Caco-2 (cell line): ENCODE measurements at regions not wholly inside any gene's neighbourhood (a gene's known extent, or its start where the extent isn't known, plus 50 kb on each side); places are given as distances from the start of the nearest gene placed in this dataset.

Experiments
- BruUV-seq: library from RNA; stranded (reverse); fragments of 400-500 nt; replicated peaks from 2 replicates; lab custom pipeline; 2021; lab: Mats Ljungman, UMichigan
- CTCF ChIA-PET: fragments of 300-600 bp; sonication (Branson Sonifier 250); formaldehyde crosslinking; loops from one replicate; lab custom pipeline; 2022; ENCODE audit warnings: antibody characterized with exemption; lab: Charles Lee
- POLR2A ChIA-PET: fragments of 300-600 bp; sonication (Branson Sonifier 250); formaldehyde crosslinking; loops from one replicate; lab custom pipeline; 2022; ENCODE audit warnings: antibody characterized with exemption; lab: Charles Lee
- DNase-seq, 2 experiments: peaks; one replicate each; pipeline versions ENCODE4 v3.0.0 to v3.0.0-alpha.2; 2020 to 2022
- H3K27me3 ChIP-seq: replicated peaks from 2 replicates; pipeline ENCODE4 v1.6.0; 2011; ENCODE audit warnings: low read length; ENCODE audit not compliant: control insufficient read depth, insufficient read depth
- H3K36me3 ChIP-seq: 2 replicates; pipeline ENCODE4 v1.5.1; 2011; ENCODE audit warnings: low read length; ENCODE audit not compliant: control insufficient read depth, insufficient read depth
- H3K4me1 ChIP-seq: fragments of 250-450 bp; sonication (Bioruptor Pico); 2 replicates; pipeline ENCODE4 v1.5.1; 2020; ENCODE audit warnings: mild to moderate bottlenecking
- H3K4me3 ChIP-seq: 2 replicates; pipeline ENCODE4 v1.5.1; 2011; ENCODE audit warnings: low read depth, mild to moderate bottlenecking, control low read depth, low read length
- H3K9me3 ChIP-seq: fragments of 250-450 bp; sonication (Bioruptor Pico); 2 replicates; pipeline ENCODE4 v1.5.1; 2020; ENCODE audit warnings: mild to moderate bottlenecking, moderate library complexity
- H3K27ac Mint-ChIP-seq: one replicate; pipeline ENCODE4 v1.8.0; 2022; ENCODE audit warnings: mixed read lengths; ENCODE audit not compliant: unreplicated experiment
- H3K27me3 Mint-ChIP-seq: one replicate; pipeline ENCODE4 v1.8.0; 2022; ENCODE audit warnings: mixed read lengths; ENCODE audit not compliant: insufficient read depth, unreplicated experiment
- H3K36me3 Mint-ChIP-seq: one replicate; pipeline ENCODE4 v1.8.0; 2022; ENCODE audit warnings: mild to moderate bottlenecking, mixed read lengths; ENCODE audit not compliant: insufficient read depth, unreplicated experiment
- H3K4me1 Mint-ChIP-seq: one replicate; pipeline ENCODE4 v1.8.0; 2022; ENCODE audit warnings: low read depth, mixed read lengths; ENCODE audit not compliant: unreplicated experiment
- H3K4me3 Mint-ChIP-seq: one replicate; pipeline ENCODE4 v1.8.0; 2022; ENCODE audit warnings: mild to moderate bottlenecking, moderate library complexity, mixed read lengths; ENCODE audit not compliant: unreplicated experiment
- H3K9me3 Mint-ChIP-seq: one replicate; pipeline ENCODE4 v1.8.0; 2022; ENCODE audit warnings: mixed read lengths; ENCODE audit not compliant: unreplicated experiment
- intact Hi-C: fragments of 100-400 bp; cut with micrococcal nuclease; formaldehyde crosslinking; loops from one replicate; pipeline ENCODE4 v1.10.0; 2022; ENCODE audit not compliant: unreplicated experiment
- TF ChIP-seq, protein P1 (sequence below), 2 experiments: fragments of 200-600 bp in 1 of 2; IDR thresholded peaks; 1 replicate in 1 of 2; 2 replicates in 1 of 2; pipeline versions ENCODE4 v1.5.1 to v1.8.0; 2011 to 2022; ENCODE audit warnings: antibody characterized with exemption in 1 of 2, control low read depth in 1 of 2, inconsistent platforms in 1 of 2, low read depth in 1 of 2, low read length in 1 of 2, mild to moderate bottlenecking in 1 of 2, moderate library complexity in 1 of 2; ENCODE audit not compliant: insufficient read depth in 1 of 2, severe bottlenecking in 1 of 2, unreplicated experiment in 1 of 2

DNA sequence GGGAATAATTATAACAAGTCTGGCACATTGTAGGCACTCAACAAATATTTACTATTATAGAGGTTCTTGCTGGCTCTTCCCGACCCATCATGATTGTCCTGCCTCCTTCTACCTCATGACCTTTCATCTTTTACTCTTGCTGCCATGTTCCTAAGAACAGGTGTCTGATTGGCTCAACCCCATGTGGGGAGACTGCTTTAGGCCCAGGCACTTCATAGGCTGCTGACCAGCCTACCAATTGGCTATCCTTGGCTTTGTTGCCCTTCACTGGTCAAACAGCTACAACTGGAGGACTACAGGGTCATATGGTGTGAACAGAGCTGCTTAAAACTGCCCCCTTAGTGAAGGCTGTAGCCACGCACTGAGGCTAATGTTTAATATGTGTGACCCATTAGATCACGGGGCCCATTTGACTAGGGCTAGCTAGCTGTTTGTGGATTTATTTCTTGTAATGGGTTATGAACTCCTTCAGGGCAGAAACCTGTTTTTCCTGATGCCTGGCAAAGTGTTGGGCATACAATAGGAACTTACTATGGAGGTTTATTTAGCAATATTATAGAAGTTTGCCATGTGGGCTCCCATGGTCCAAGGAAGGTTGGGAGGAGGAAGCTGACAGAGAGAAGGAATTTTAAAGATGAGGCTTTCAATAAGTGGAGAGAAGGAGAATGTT is 239.9 kb upstream of the TBC1D5 start:
- Mint-ChIP-seq H3K4me1 (no peaks in the 10 kb centered on the region), H3K27me3 (no peaks in the 10 kb centered on the region), H3K36me3 (no peaks in the 10 kb centered on the region), H3K27ac (no peak overlapping the region), H3K4me3 (no peak overlapping the region), H3K9me3 (no peaks in the 10 kb centered on the region)
- intact Hi-C loops, result no loop called here
- ChIA-PET POLR2A (no interaction called here), CTCF (no interaction called here)
- Histone ChIP-seq H3K4me3 (no peak overlapping the region), H3K9me3 (no peaks in the 10 kb centered on the region), H3K36me3 (no peaks in the 10 kb centered on the region), H3K4me1 (0 out of 2 replicates have a peak, but pooled peaks cover 5% of the 10 kb centered on the region), H3K27me3 (no peaks in the 10 kb centered on the region; the same call in 1 of the 2 replicates)
- TF ChIP-seq, protein P1, sequence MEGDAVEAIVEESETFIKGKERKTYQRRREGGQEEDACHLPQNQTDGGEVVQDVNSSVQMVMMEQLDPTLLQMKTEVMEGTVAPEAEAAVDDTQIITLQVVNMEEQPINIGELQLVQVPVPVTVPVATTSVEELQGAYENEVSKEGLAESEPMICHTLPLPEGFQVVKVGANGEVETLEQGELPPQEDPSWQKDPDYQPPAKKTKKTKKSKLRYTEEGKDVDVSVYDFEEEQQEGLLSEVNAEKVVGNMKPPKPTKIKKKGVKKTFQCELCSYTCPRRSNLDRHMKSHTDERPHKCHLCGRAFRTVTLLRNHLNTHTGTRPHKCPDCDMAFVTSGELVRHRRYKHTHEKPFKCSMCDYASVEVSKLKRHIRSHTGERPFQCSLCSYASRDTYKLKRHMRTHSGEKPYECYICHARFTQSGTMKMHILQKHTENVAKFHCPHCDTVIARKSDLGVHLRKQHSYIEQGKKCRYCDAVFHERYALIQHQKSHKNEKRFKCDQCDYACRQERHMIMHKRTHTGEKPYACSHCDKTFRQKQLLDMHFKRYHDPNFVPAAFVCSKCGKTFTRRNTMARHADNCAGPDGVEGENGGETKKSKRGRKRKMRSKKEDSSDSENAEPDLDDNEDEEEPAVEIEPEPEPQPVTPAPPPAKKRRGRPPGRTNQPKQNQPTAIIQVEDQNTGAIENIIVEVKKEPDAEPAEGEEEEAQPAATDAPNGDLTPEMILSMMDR (IDR thresholded peaks at IDR 0.05; ENCODE audit: insufficient read depth in 1 of 2, low read depth in 1 of 2, low read length in 1 of 2, severe bottlenecking in 1 of 2, unreplicated experiment in 1 of 2), result no peak
- no peak for DNase-seq
- no TSS peak for BruUV-seq

DNA sequence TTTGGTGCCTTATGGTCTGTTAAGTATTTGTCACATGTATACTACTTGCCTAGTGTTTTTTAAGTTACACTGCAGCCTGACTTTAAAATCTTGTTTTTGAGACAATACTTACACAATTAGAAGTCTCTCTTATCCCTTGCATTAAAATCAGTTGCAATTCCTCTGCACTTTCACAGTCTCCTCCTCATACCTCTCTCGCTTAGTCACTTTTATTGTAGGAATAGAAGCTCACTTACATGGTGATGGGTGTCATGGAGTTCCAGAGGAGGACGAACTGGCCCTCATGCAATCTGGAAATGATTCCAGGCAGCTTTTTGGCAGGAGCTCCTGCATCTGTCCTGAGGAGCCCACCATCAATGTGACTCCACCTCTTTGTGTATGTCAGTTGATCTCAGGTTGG is 238.4 kb upstream of the TBC1D5 start:
- H3K4me3 Mint-ChIP-seq, result no peak overlapping the region
- Histone ChIP-seq H3K4me1 (no peaks in the 10 kb centered on the region), H3K4me3 (no peak overlapping the region), H3K27me3 (no peaks in the 10 kb centered on the region; the same call in 1 of the 2 replicates), H3K36me3 (no peaks in the 10 kb centered on the region), H3K9me3 (no peaks in the 10 kb centered on the region)
- POLR2A ChIA-PET, result no interaction called here
- H3K4me1 Mint-ChIP-seq, result no peaks in the 10 kb centered on the region
- intact Hi-C loops, result no loop called here
- no peaks in the 10 kb centered on the region for H3K27me3 Mint-ChIP-seq
- no peak overlapping the region for H3K27ac Mint-ChIP-seq
- DNase-seq, result no peak
- H3K36me3 Mint-ChIP-seq, result no peaks in the 10 kb centered on the region
- TF ChIP-seq, protein P1 (IDR thresholded peaks at IDR 0.05; ENCODE audit: insufficient read depth in 1 of 2, low read depth in 1 of 2, low read length in 1 of 2, severe bottlenecking in 1 of 2, unreplicated experiment in 1 of 2), result no peak
- CTCF ChIA-PET, result no interaction called here
- H3K9me3 Mint-ChIP-seq, result no peaks in the 10 kb centered on the region
- no TSS peak for BruUV-seq

DNA sequence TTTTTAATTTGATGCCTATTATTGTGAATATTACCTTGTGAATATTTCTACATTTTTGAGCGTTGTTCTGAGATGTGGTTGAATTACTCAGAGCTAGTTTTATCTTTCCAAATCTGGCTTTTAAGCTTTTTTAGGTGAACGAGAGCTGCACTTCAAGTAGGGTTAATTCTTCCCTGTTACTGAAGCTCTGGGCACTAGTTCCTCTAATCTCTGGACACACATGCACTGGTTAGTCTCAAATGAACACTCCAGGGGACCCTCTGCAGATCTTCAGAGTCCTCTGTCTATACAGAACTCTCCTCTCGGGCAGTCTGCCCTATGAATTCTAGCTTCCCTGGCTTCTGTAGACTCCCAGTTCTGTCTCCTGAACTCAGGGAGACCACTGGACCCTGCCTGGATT is 237.5 kb upstream of the TBC1D5 start:
- BruUV-seq, result no TSS peak
- Mint-ChIP-seq H3K9me3 (no peaks in the 10 kb centered on the region), H3K36me3 (no peaks in the 10 kb centered on the region), H3K4me3 (no peak overlapping the region), H3K27ac (no peak overlapping the region), H3K4me1 (no peaks in the 10 kb centered on the region), H3K27me3 (no peaks in the 10 kb centered on the region)
- TF ChIP-seq, protein P1 (IDR thresholded peaks at IDR 0.05; ENCODE audit: insufficient read depth in 1 of 2, low read depth in 1 of 2, low read length in 1 of 2, severe bottlenecking in 1 of 2, unreplicated experiment in 1 of 2), result no peak
- H3K27me3 ChIP-seq, result no peaks in the 10 kb centered on the region; the same call in 1 of the 2 replicates
- ChIA-PET CTCF (interaction anchor here (0.9 to 1.4 kb wide), 2 partner anchors 86 to 335 kb away, joined by 3 to 4 read pairs; no protein-coding TSS in a partner anchor), POLR2A (no interaction called here)
- no peaks in the 10 kb centered on the region for H3K36me3 ChIP-seq
- intact Hi-C loops, result loop anchor here (1.0 to 10.0 kb wide), 3 partner anchors 86 to 405 kb away; no protein-coding TSS in a partner anchor
- DNase-seq, result no peak
- no peaks in the 10 kb centered on the region for H3K9me3 ChIP-seq
- H3K4me3 ChIP-seq, result no peak overlapping the region
- H3K4me1 ChIP-seq, result no peaks in the 10 kb centered on the region
